HepG2 (cell line): ENCODE measurements at regions not wholly inside any gene's neighbourhood (a gene's known extent, or its start where the extent isn't known, plus 50 kb on each side); places are given as distances from the start of the nearest gene placed in this dataset.

Experiments
- ATAC-seq: fragments of 200-7000 bp; cut with Tn5 transposase; 3 replicates; pipeline ENCODE4 v1.9.1; 2020; ENCODE audit warnings: mild to moderate bottlenecking, moderate library complexity
- BruUV-seq: library from RNA; stranded (reverse); fragments of 400-500 nt; replicated peaks from 2 replicates; lab custom pipeline; 2021; lab: Mats Ljungman, UMichigan
- CTCF ChIA-PET: fragments of 300-600 bp; formaldehyde crosslinking; extraction: SDS; loops from one replicate; lab custom pipeline; 2021; ENCODE audit warnings: low total read pairs, inconsistent platforms, low intra/inter-chr PET ratio; lab: Yijun Ruan, JAX
- POLR2A ChIA-PET: fragments of 350-600 bp; sonication (Branson Sonifier 250); formaldehyde crosslinking; loops from one replicate; lab custom pipeline; 2020; ENCODE audit warnings: antibody characterized with exemption, inconsistent platforms; lab: Yijun Ruan, JAX
- DNase-seq: peaks from one replicate; pipeline ENCODE4 v3.0.0-alpha.2; 2015; ENCODE audit warnings: low spot score
- FAIRE-seq: peaks from 3 replicates; lab custom pipeline; 2011; peaks lifted over from hg19 to GRCh38; lab: Jason Lieb, UNC
- H2AFZ ChIP-seq: one replicate; pipeline ENCODE4 v1.6.1; 2011; ENCODE audit warnings: low read length, inconsistent platforms
- H3K27ac ChIP-seq: fragments of 300-600 bp; 3 replicates; pipeline ENCODE4 v1.8.0; 2011; ENCODE audit warnings: mixed run types, mild to moderate bottlenecking, mixed read lengths, low read length, inconsistent platforms; ENCODE audit not compliant: insufficient read depth; ENCODE audit errors: extremely low read length
- H3K27me3 ChIP-seq, 2 experiments: fragments of 200-600 bp in 1 of 2; 2 replicates in 1 of 2; 3 replicates in 1 of 2; pipeline versions ENCODE4 v1.6.0 to v1.8.0; 2011; ENCODE audit warnings: low read length in 2 of 2, mild to moderate bottlenecking in 2 of 2, moderate library complexity in 2 of 2, inconsistent platforms in 1 of 2; ENCODE audit not compliant: insufficient read depth in 2 of 2, control insufficient read depth in 1 of 2
- H3K36me3 ChIP-seq, 2 experiments: fragments of 200-600 bp in 1 of 2; replicated peaks in 1 of 2; 2 replicates in 1 of 2; 3 replicates in 1 of 2; pipeline versions ENCODE4 v1.5.1 to v1.8.0; 2011; ENCODE audit warnings: low read length in 2 of 2, inconsistent platforms in 1 of 2; ENCODE audit not compliant: insufficient read depth in 2 of 2, control insufficient read depth in 1 of 2
- H3K4me1 ChIP-seq: 2 replicates; pipeline ENCODE4 v1.5.1; 2012; ENCODE audit warnings: low read length, inconsistent platforms; ENCODE audit not compliant: insufficient read depth
- H3K4me2 ChIP-seq: 2 replicates; pipeline ENCODE4 v1.6.0; 2011; ENCODE audit warnings: low read depth, low read length, inconsistent platforms
- H3K4me3 ChIP-seq, 3 experiments: fragments of 200-600 bp in 1 of 3; sonication (generic), shearing (Covaris generic) in 1 of 3; replicated peaks in 1 of 3; 2 replicates each; pipeline ENCODE4 v1.5.1; 2011 to 2016; ENCODE audit warnings: low read length in 3 of 3, inconsistent platforms in 2 of 3, low read depth in 2 of 3, mild to moderate bottlenecking in 2 of 3, control low read depth in 1 of 3, mixed read lengths in 1 of 3; ENCODE audit not compliant: insufficient read depth in 1 of 3
- H3K79me2 ChIP-seq: one replicate; pipeline ENCODE4 v1.6.1; 2011; ENCODE audit warnings: low read length, inconsistent platforms; ENCODE audit not compliant: insufficient read depth
- H3K9ac ChIP-seq: 2 replicates; pipeline ENCODE4 v1.6.0; 2011; ENCODE audit warnings: mild to moderate bottlenecking, low read depth, low read length, inconsistent platforms; ENCODE audit not compliant: insufficient read depth
- H3K9me3 ChIP-seq: 2 replicates; pipeline ENCODE4 v1.5.1; 2012; ENCODE audit warnings: mild to moderate bottlenecking, low read length
- H4K20me1 ChIP-seq: 2 replicates; pipeline ENCODE4 v1.6.0; 2011; ENCODE audit warnings: inconsistent platforms, mild to moderate bottlenecking, low read length, moderate library complexity; ENCODE audit not compliant: insufficient read depth
- RBFOX2 ChIP-seq: fragments of 200-400 bp; formaldehyde crosslinking; IDR thresholded peaks from 2 replicates; pipeline ENCODE4 v1.6.1; 2017; ENCODE audit warnings: low read depth, mild to moderate bottlenecking, low read length
- SP140L ChIP-seq: sonication (generic); formaldehyde crosslinking; IDR thresholded peaks from 2 replicates; pipeline ENCODE4 v1.4.0; 2020; ENCODE audit warnings: missing genetic modification reagents, borderline replicate concordance
- ZFP90 ChIP-seq: sonication (generic); formaldehyde crosslinking; IDR thresholded peaks from 2 replicates; pipeline ENCODE4 v1.8.0; 2022; ENCODE audit warnings: missing genetic modification reagents, mild to moderate bottlenecking, inconsistent platforms, borderline replicate concordance
- ZNF468 ChIP-seq: sonication (generic); formaldehyde crosslinking; IDR thresholded peaks from 2 replicates; pipeline ENCODE4 v1.8.0; 2022; ENCODE audit warnings: mild to moderate bottlenecking, moderate library complexity, missing genetic modification reagents
- ZNF878 ChIP-seq: sonication (generic); formaldehyde crosslinking; IDR thresholded peaks from 2 replicates; pipeline ENCODE4 v1.8.1; 2023; ENCODE audit warnings: mild to moderate bottlenecking, missing genetic modification reagents, moderate library complexity
- WGBS: methylation state at CpG from one replicate; pipeline ENCODE4 v1.1.6; 2017; ENCODE audit warnings: low lambda C conversion rate; 5-methylcytosine and 5-hydroxymethylcytosine counted together
- in situ Hi-C: cut with HindIII; loops from 2 replicates; pipeline ENCODE4 v1.10.0; 2017; ENCODE audit warnings: low pct_unique_long_range_greater_than_20kb; ENCODE audit not compliant: extremely low pct_ligation_motif_present
- intact Hi-C: fragments of 100-400 bp; cut with micrococcal nuclease; formaldehyde crosslinking; loops from one replicate; pipeline ENCODE4 v1.10.0; 2022; ENCODE audit not compliant: unreplicated experiment
- TF ChIP-seq, protein P1 (sequence below), 2 experiments: fragments of 450-650 bp in 1 of 2; sonication (generic) in 1 of 2; formaldehyde crosslinking; IDR thresholded peaks; 2 replicates each; pipeline versions ENCODE4 v1.5.0 to v1.8.0; 2020 to 2022; ENCODE audit warnings: mild to moderate bottlenecking in 1 of 2, missing genetic modification reagents in 1 of 2
- TF ChIP-seq, protein P2 (sequence below): sonication (generic); formaldehyde crosslinking; IDR thresholded peaks from 2 replicates; pipeline ENCODE4 v1.5.0; 2020; ENCODE audit warnings: mild to moderate bottlenecking, missing genetic modification reagents, borderline replicate concordance

DNA sequence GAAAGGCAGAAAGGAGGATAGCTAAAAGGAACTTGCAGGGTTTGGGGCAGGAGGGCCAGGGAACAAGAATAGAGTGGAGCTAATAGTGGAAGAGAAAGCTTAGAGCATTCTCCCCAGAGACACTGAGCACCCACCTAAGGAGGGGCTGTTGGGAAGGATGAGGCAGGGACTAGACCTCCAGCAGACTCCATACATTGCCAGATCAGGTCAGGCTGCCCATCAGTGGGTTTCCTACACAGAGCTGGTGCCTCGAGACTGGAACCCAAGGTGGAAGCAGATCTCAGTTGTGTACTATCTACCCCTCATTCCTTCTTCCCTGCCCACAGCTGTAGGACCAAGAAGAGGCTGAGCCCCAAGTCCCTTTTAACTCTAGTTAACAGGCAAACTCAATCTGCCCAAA lies 148.5 kb downstream of the ZFP36L2 start:
- intact Hi-C loops, result no loop called here
- no peak for ATAC-seq
- no peak overlapping the region for H2AFZ ChIP-seq
- H3K4me2 ChIP-seq, result no peak overlapping the region
- no peaks in the 10 kb centered on the region for H3K9me3 ChIP-seq
- H3K27me3 ChIP-seq, result no peaks in the 10 kb centered on the region
- ChIA-PET CTCF (no interaction called here), POLR2A (interaction anchor here (0.8 kb wide), 1 partner anchor 98 kb away, joined by 3 read pairs; no protein-coding TSS in a partner anchor)
- H3K36me3 ChIP-seq, result no peaks in the 10 kb centered on the region
- H3K4me3 ChIP-seq, result no peak overlapping the region
- no peak for FAIRE-seq
- DNase-seq, result no peak
- peaks cover 49% of the 10 kb centered on the region for H3K4me1 ChIP-seq
- H3K79me2 ChIP-seq, result no peaks in the 10 kb centered on the region
- H3K27ac ChIP-seq, result no peak overlapping the region
- no peaks in the 10 kb centered on the region for H4K20me1 ChIP-seq
- in situ Hi-C loops, result no loop called here
- H3K9ac ChIP-seq, result no peak overlapping the region
- no TSS peak for BruUV-seq
- 13% methylated on average over 1 of the region's 1 CpG for WGBS
- TF ChIP-seq SP140L (CRISPR knock-in tag), result no peak
- TF ChIP-seq, protein P1, sequence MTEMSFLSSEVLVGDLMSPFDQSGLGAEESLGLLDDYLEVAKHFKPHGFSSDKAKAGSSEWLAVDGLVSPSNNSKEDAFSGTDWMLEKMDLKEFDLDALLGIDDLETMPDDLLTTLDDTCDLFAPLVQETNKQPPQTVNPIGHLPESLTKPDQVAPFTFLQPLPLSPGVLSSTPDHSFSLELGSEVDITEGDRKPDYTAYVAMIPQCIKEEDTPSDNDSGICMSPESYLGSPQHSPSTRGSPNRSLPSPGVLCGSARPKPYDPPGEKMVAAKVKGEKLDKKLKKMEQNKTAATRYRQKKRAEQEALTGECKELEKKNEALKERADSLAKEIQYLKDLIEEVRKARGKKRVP (CRISPR knock-in tag; IDR thresholded peaks at IDR 0.05), result no peak
- no peak for TF ChIP-seq RBFOX2
- TF ChIP-seq ZNF878 (CRISPR knock-in tag), result no peak
- TF ChIP-seq ZNF468 (CRISPR knock-in tag), result no peak
- TF ChIP-seq, protein P2, sequence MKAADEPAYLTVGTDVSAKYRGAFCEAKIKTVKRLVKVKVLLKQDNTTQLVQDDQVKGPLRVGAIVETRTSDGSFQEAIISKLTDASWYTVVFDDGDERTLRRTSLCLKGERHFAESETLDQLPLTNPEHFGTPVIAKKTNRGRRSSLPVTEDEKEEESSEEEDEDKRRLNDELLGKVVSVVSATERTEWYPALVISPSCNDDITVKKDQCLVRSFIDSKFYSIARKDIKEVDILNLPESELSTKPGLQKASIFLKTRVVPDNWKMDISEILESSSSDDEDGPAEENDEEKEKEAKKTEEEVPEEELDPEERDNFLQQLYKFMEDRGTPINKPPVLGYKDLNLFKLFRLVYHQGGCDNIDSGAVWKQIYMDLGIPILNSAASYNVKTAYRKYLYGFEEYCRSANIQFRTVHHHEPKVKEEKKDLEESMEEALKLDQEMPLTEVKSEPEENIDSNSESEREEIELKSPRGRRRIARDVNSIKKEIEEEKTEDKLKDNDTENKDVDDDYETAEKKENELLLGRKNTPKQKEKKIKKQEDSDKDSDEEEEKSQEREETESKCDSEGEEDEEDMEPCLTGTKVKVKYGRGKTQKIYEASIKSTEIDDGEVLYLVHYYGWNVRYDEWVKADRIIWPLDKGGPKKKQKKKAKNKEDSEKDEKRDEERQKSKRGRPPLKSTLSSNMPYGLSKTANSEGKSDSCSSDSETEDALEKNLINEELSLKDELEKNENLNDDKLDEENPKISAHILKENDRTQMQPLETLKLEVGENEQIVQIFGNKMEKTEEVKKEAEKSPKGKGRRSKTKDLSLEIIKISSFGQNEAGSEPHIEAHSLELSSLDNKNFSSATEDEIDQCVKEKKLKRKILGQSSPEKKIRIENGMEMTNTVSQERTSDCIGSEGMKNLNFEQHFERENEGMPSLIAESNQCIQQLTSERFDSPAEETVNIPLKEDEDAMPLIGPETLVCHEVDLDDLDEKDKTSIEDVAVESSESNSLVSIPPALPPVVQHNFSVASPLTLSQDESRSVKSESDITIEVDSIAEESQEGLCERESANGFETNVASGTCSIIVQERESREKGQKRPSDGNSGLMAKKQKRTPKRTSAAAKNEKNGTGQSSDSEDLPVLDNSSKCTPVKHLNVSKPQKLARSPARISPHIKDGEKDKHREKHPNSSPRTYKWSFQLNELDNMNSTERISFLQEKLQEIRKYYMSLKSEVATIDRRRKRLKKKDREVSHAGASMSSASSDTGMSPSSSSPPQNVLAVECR, result no peak
- TF ChIP-seq ZFP90, result no peak
